OCI-LY7 (cell line): ENCODE measurements at regions not wholly inside any gene's neighbourhood (a gene's known extent, or its start where the extent isn't known, plus 50 kb on each side); places are given as distances from the start of the nearest gene placed in this dataset.

Experiments used
- BruUV-seq: library from RNA; stranded (reverse); fragments of 400-500 nt; replicated peaks from 2 replicates; lab custom pipeline; 2021; lab: Mats Ljungman, UMichigan
- CTCF ChIA-PET: fragments of 300-600 bp; sonication (Branson Sonifier 250); formaldehyde crosslinking; loops from one replicate; lab custom pipeline; 2022; ENCODE audit warnings: antibody characterized with exemption; ENCODE audit not compliant: unreplicated experiment; lab: Charles Lee
- POLR2A ChIA-PET: fragments of 300-600 bp; sonication (Branson Sonifier 250); formaldehyde crosslinking; loops from one replicate; lab custom pipeline; 2022; ENCODE audit warnings: antibody characterized with exemption; lab: Charles Lee
- DNase-seq: peaks from one replicate; pipeline ENCODE4 v3.0.0-alpha.2; 2015; ENCODE audit warnings: low spot score
- H2AFZ ChIP-seq: fragments of 200-600 bp; sonication (generic), shearing (Covaris generic); 2 replicates; pipeline ENCODE4 v1.6.1; 2014; ENCODE audit warnings: mild to moderate bottlenecking, antibody characterized with exemption, low read length, moderate library complexity
- H3K27ac ChIP-seq: fragments of 200-600 bp; sonication (generic); 2 replicates; pipeline ENCODE4 v1.5.1; 2014; ENCODE audit warnings: mixed run types, low read depth, mild to moderate bottlenecking, moderate library complexity, low read length, inconsistent platforms; ENCODE audit not compliant: poor library complexity, severe bottlenecking
- H3K36me3 ChIP-seq: fragments of 200-600 bp; sonication (generic); 2 replicates; pipeline ENCODE4 v1.6.1; 2014; ENCODE audit warnings: mild to moderate bottlenecking, antibody characterized with exemption, low read length, moderate library complexity, mixed read lengths; ENCODE audit not compliant: insufficient read depth
- H3K4me1 ChIP-seq: fragments of 200-600 bp; sonication (generic); 2 replicates; pipeline ENCODE4 v1.5.1; 2014; ENCODE audit warnings: mild to moderate bottlenecking, low read length; ENCODE audit not compliant: insufficient read depth, poor library complexity, severe bottlenecking
- H3K4me2 ChIP-seq: fragments of 200-600 bp; sonication (generic); 2 replicates; pipeline ENCODE4 v1.6.1; 2014; ENCODE audit warnings: mild to moderate bottlenecking, low read length
- H3K4me3 ChIP-seq: fragments of 200-600 bp; sonication (generic); 2 replicates; pipeline ENCODE4 v1.5.1; 2014; ENCODE audit warnings: mild to moderate bottlenecking, low read depth, low read length; ENCODE audit not compliant: poor library complexity, severe bottlenecking
- H3K79me2 ChIP-seq: fragments of 200-600 bp; sonication (generic); 2 replicates; pipeline ENCODE4 v1.6.1; 2016; ENCODE audit warnings: low read depth, mild to moderate bottlenecking, low read length, moderate library complexity, mixed read lengths; ENCODE audit not compliant: insufficient read depth
- H3K9me2 ChIP-seq: fragments of 200-600 bp; sonication (generic); 2 replicates; pipeline ENCODE4 v1.6.1; 2016; ENCODE audit warnings: mild to moderate bottlenecking, low read length, mixed read lengths; ENCODE audit not compliant: insufficient read depth
- H3K9me3 ChIP-seq: fragments of 200-600 bp; sonication (generic); 2 replicates; pipeline ENCODE4 v1.6.1; 2014; ENCODE audit warnings: mild to moderate bottlenecking, mixed run types, low read length, mixed read lengths
- H4K20me1 ChIP-seq: fragments of 200-600 bp; sonication (generic); 2 replicates; pipeline ENCODE4 v1.6.1; 2014; ENCODE audit warnings: mild to moderate bottlenecking, antibody characterized with exemption, low read length, moderate library complexity, mixed read lengths; ENCODE audit not compliant: insufficient read depth
- EZH2phosphoT487 ChIP-seq: fragments of 200-600 bp; sonication (generic); IDR thresholded peaks from 2 replicates; pipeline ENCODE4 v1.6.1; 2018; ENCODE audit warnings: low read depth, borderline replicate concordance, mild to moderate bottlenecking, mixed run types, antibody characterized with exemption, low read length, moderate library complexity, mixed read lengths
- intact Hi-C: fragments of 100-400 bp; cut with micrococcal nuclease; formaldehyde crosslinking; loops from one replicate; pipeline ENCODE4 v1.10.0; 2022; ENCODE audit not compliant: unreplicated experiment
- TF ChIP-seq, protein P1 (sequence below): fragments of 200-600 bp; sonication (generic); conservative IDR thresholded peaks from 2 replicates; pipeline ENCODE4 v1.5.1; 2014; ENCODE audit warnings: mild to moderate bottlenecking, antibody characterized with exemption, low read length, moderate library complexity, mixed read lengths

DNA sequence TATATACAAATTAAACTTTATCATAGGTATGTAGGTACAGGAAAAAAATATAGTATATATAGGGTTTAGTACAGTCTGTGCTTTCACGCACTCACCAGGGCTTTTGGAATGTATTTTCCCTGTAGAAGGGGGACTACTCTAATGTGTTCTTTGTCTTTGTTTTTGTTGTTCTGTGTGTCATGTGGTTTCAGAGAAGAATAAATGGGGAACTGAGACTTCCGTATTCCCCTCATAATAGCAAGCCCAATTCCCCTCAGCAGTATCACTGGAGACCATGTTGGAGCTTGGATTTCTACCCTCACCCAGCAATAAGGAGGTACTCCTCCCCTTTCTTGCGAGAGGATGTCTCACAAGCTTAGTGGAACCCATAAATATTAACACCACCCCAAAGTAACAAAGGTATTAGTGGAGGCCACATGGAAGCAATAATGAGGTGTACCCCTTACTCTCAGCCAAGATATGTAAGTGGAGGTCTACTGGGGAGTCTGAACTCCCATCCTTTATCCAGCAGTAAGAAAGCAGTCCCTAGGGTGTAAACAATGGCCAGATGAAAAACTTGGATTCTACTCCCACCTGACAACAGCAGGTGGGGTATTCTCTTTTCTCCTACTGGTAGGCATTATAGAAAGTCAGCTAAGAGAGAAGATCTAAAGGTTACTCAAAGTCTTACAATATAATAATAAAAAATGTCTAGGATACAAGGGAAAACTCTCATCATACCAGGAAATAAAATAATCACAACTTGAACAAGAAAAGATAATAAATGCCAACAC is 805.4 kb upstream of the GALNTL6 start:
- ChIA-PET CTCF (no interaction called here), POLR2A (interaction anchor here (0.6 kb wide), 2 partner anchors 9 to 870 kb away, joined by 3 read pairs; no protein-coding TSS in a partner anchor)
- Histone ChIP-seq H3K79me2 (no peaks in the 10 kb centered on the region), H3K4me1 (no peaks in the 10 kb centered on the region), H4K20me1 (no peaks in the 10 kb centered on the region), H3K9me2 (no peaks in the 10 kb centered on the region), H3K9me3 (no peaks in the 10 kb centered on the region), H3K27ac (no peak overlapping the region), H3K4me3 (no peak overlapping the region), H3K36me3 (no peaks in the 10 kb centered on the region), H2AFZ (no peak overlapping the region), H3K4me2 (no peak overlapping the region)
- intact Hi-C loops, result no loop called here
- TF ChIP-seq, protein P1, sequence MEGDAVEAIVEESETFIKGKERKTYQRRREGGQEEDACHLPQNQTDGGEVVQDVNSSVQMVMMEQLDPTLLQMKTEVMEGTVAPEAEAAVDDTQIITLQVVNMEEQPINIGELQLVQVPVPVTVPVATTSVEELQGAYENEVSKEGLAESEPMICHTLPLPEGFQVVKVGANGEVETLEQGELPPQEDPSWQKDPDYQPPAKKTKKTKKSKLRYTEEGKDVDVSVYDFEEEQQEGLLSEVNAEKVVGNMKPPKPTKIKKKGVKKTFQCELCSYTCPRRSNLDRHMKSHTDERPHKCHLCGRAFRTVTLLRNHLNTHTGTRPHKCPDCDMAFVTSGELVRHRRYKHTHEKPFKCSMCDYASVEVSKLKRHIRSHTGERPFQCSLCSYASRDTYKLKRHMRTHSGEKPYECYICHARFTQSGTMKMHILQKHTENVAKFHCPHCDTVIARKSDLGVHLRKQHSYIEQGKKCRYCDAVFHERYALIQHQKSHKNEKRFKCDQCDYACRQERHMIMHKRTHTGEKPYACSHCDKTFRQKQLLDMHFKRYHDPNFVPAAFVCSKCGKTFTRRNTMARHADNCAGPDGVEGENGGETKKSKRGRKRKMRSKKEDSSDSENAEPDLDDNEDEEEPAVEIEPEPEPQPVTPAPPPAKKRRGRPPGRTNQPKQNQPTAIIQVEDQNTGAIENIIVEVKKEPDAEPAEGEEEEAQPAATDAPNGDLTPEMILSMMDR, result no peak
- TF ChIP-seq EZH2phosphoT487, result no peak
- no peak for DNase-seq
- BruUV-seq, result no TSS peak

DNA sequence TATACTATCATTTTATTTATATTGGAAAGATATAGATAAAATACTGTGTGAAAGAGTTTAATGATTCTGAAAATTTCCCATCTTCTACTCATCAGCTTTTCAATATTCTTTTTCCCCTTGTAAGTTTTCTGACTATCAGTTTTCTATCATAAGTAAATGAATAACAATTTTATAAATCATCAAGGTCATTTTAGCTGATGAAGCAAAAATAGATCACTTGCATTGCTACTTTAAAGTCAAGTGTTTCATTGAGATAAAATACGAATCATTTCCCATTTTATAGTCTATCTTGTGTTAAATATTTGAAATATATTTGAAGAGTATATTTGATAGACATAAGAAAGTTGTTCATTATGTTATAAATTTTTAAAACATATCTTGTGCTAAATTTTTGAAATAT is 811.0 kb upstream of the GALNTL6 start:
- H3K4me2 ChIP-seq, result no peak overlapping the region
- ChIA-PET POLR2A (no interaction called here), CTCF (no interaction called here)
- H3K4me1 ChIP-seq, result no peaks in the 10 kb centered on the region
- no peaks in the 10 kb centered on the region for H3K79me2 ChIP-seq
- no peaks in the 10 kb centered on the region for H3K9me3 ChIP-seq
- H4K20me1 ChIP-seq, result no peaks in the 10 kb centered on the region
- H2AFZ ChIP-seq, result no peak overlapping the region
- TF ChIP-seq, protein P1, result no peak
- TF ChIP-seq EZH2phosphoT487, result no peak
- H3K9me2 ChIP-seq, result no peaks in the 10 kb centered on the region
- H3K4me3 ChIP-seq, result no peak overlapping the region
- no peaks in the 10 kb centered on the region for H3K36me3 ChIP-seq
- intact Hi-C loops, result no loop called here
- BruUV-seq, result no TSS peak
- no peak overlapping the region for H3K27ac ChIP-seq
- no peak for DNase-seq

DNA sequence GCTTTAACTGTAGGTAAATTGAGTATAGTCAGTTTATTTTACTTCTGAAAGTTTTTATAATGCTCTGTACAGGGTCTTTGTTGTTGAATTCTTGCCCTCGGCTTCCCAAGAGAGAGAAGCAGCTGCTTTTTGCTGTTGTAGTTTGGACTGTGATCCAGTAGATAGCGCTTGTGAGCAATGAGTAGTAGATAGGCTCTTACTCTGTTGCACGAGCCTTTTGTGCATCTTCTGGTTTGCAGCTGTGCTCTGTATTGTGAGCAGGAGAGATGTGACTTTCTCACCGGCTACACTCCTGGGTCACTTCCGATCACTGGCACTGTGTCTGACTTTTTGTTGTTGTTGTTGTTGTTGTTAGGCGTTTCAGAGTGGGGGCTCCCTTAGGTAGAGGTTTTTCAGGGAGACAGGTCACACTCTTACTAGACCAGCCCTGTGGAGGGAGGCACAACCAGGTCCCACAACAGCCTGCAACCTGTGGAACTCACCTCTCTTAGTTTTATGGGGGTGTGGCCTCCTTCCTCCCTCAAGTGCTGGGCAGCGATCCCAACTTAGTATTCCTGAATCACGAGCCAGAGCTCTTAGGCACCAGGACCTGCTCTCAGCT is 822.1 kb upstream of the GALNTL6 start:
- Histone ChIP-seq H3K4me3 (no peak overlapping the region), H3K4me2 (no peak overlapping the region), H3K27ac (no peak overlapping the region), H3K36me3 (no peaks in the 10 kb centered on the region), H3K4me1 (no peaks in the 10 kb centered on the region), H3K9me3 (no peaks in the 10 kb centered on the region), H3K79me2 (no peaks in the 10 kb centered on the region), H4K20me1 (no peaks in the 10 kb centered on the region), H3K9me2 (no peaks in the 10 kb centered on the region), H2AFZ (no peak overlapping the region)
- ChIA-PET CTCF (no interaction called here), POLR2A (interaction anchor here (0.7 to 1.3 kb wide), 5 partner anchors 10 to 60 kb away, joined by 3 to 6 read pairs (median 3); no protein-coding TSS in a partner anchor)
- no peak for TF ChIP-seq EZH2phosphoT487
- TF ChIP-seq, protein P1, result peak; percentile 73
- intact Hi-C loops, result loop anchor here (2.0 to 10.0 kb wide), 2 partner anchors 164 to 196 kb away; no protein-coding TSS in a partner anchor
- DNase-seq, result peak; percentile 37
- BruUV-seq, result no TSS peak
